GM12878 (cell line): ENCODE measurements at regions not wholly inside any gene's neighbourhood (a gene's known extent, or its start where the extent isn't known, plus 50 kb on each side); places are given as distances from the start of the nearest gene placed in this dataset.
"Not testable (repeated sequence)": the region's sequence is repeated elsewhere in the genome, so short reads cannot be mapped to it uniquely, and the experiment has no call there.

ENCODE experiments used
- ATAC-seq: fragments of 200-7000 bp; cut with Tn5 transposase; 3 replicates; pipeline ENCODE4 v1.9.1; 2020; ENCODE audit warnings: mild to moderate bottlenecking, moderate library complexity
- BruUV-seq: library from RNA; stranded (reverse); fragments of 400-500 nt; replicated peaks from 2 replicates; lab custom pipeline; 2021; lab: Mats Ljungman, UMichigan
- CTCF ChIA-PET: fragments of 300-600 bp; sonication (Branson Sonifier 250); formaldehyde crosslinking; extraction: SDS; loops from one replicate; lab custom pipeline; 2021; ENCODE audit warnings: inconsistent platforms; lab: Yijun Ruan, JAX
- POLR2A ChIA-PET: fragments of 350-600 bp; formaldehyde crosslinking; extraction: SDS; loops from one replicate; lab custom pipeline; 2021; ENCODE audit warnings: inconsistent platforms; lab: Charles Lee
- RAD21 ChIA-PET: fragments of 300-600 bp; sonication (Branson Sonifier 250); formaldehyde crosslinking; loops from one replicate; lab custom pipeline; 2023; ENCODE audit warnings: antibody characterized with exemption; ENCODE audit not compliant: unreplicated experiment; lab: Charles Lee
- SMC1A ChIA-PET: fragments of 300-600 bp; sonication (Branson Sonifier 250); formaldehyde crosslinking; loops from one replicate; lab custom pipeline; 2023; ENCODE audit not compliant: unreplicated experiment, uncharacterized antibody; lab: Charles Lee
- DNase-seq: peaks from one replicate; pipeline ENCODE4 v3.0.0-alpha.2; 2011; ENCODE audit warnings: low read depth, low spot score
- FAIRE-seq: peaks from 3 replicates; lab custom pipeline; 2011; peaks lifted over from hg19 to GRCh38; lab: Jason Lieb, UNC
- H2AFZ ChIP-seq: 2 replicates; pipeline ENCODE4 v1.6.0; 2011; ENCODE audit warnings: low read depth, low read length, control low read depth; ENCODE audit not compliant: control insufficient read depth
- H3K27ac ChIP-seq: 2 replicates; pipeline ENCODE4 v1.5.1; 2011; ENCODE audit warnings: control low read depth; ENCODE audit not compliant: control insufficient read depth, insufficient read depth
- H3K27me3 ChIP-seq, 2 experiments: replicated peaks in 1 of 2; 2 replicates each; pipeline versions ENCODE4 v1.6.0 to v1.6.1; 2011; ENCODE audit warnings: low read length in 1 of 2; ENCODE audit not compliant: control insufficient read depth in 2 of 2, insufficient read depth in 2 of 2
- H3K36me3 ChIP-seq, 2 experiments: 2 replicates each; pipeline ENCODE4 v1.5.1; 2011; ENCODE audit warnings: low read length in 1 of 2; ENCODE audit not compliant: control insufficient read depth in 2 of 2, insufficient read depth in 2 of 2
- H3K4me1 ChIP-seq: 2 replicates; pipeline ENCODE4 v1.6.1; 2011; ENCODE audit warnings: mild to moderate bottlenecking, low read length, moderate library complexity, mixed read lengths; ENCODE audit not compliant: control insufficient read depth, insufficient read depth
- H3K4me2 ChIP-seq: 2 replicates; pipeline ENCODE4 v1.6.0; 2011; ENCODE audit warnings: control low read depth; ENCODE audit not compliant: control insufficient read depth, insufficient read depth
- H3K4me3 ChIP-seq: fragments of 200-600 bp; sonication (generic); 2 replicates; pipeline ENCODE4 v1.5.1; 2016
- H3K79me2 ChIP-seq: 2 replicates; pipeline ENCODE4 v1.6.0; 2011; ENCODE audit warnings: low read length; ENCODE audit not compliant: control insufficient read depth, insufficient read depth
- H3K9ac ChIP-seq: 2 replicates; pipeline ENCODE4 v1.8.0; 2011; ENCODE audit warnings: low read length, control low read depth, mixed read lengths; ENCODE audit not compliant: control insufficient read depth, insufficient read depth
- H3K9me3 ChIP-seq: replicated peaks from 3 replicates; pipeline ENCODE4 v1.5.1; 2011; ENCODE audit warnings: mild to moderate bottlenecking, low read length; ENCODE audit not compliant: control insufficient read depth, insufficient read depth
- H4K20me1 ChIP-seq: 2 replicates; pipeline ENCODE4 v1.6.0; 2011; ENCODE audit not compliant: control insufficient read depth, insufficient read depth
- CBX3 ChIP-seq: fragments of 200-600 bp; sonication (generic); IDR thresholded peaks from 2 replicates; pipeline ENCODE4 v1.6.1; 2016; ENCODE audit warnings: low read depth, borderline replicate concordance
- CEBPB ChIP-seq, 2 experiments: fragments of 150-350 bp in 1 of 2; IDR thresholded peaks; 2 replicates each; pipeline ENCODE4 v1.6.1; 2012 to 2014; ENCODE audit warnings: low read depth in 2 of 2, low read length in 2 of 2, borderline replicate concordance in 1 of 2, inconsistent platforms in 1 of 2
- CREB1 ChIP-seq: IDR thresholded peaks from 2 replicates; pipeline ENCODE4 v1.6.1; 2012; ENCODE audit warnings: low read depth, mild to moderate bottlenecking, inconsistent platforms
- EZH2 ChIP-seq: IDR thresholded peaks from 2 replicates; pipeline ENCODE4 v1.6.1; 2012; ENCODE audit warnings: low read depth, mild to moderate bottlenecking, control low read depth, inconsistent platforms, low read length, borderline replicate concordance; ENCODE audit not compliant: control insufficient read depth
- FOXM1 ChIP-seq: IDR thresholded peaks from 2 replicates; pipeline ENCODE4 v1.6.1; 2012; ENCODE audit warnings: low read depth, mild to moderate bottlenecking, inconsistent platforms, low read length, moderate library complexity
- KAT2A ChIP-seq: conservative IDR thresholded peaks from 2 replicates; pipeline ENCODE4 v1.6.1; 2011; ENCODE audit warnings: low read depth, low read length; ENCODE audit not compliant: control insufficient read depth
- MAX ChIP-seq: IDR thresholded peaks from 2 replicates; pipeline ENCODE4 v1.6.1; 2012; ENCODE audit warnings: low read depth, low read length, improper control_type of control experiment
- MTA3 ChIP-seq: IDR thresholded peaks from 2 replicates; pipeline ENCODE4 v1.6.1; 2012; ENCODE audit warnings: low read length, inconsistent platforms, borderline replicate concordance
- MYB ChIP-seq: fragments of 150-350 bp; IDR thresholded peaks from 2 replicates; pipeline ENCODE4 v1.6.1; 2014; ENCODE audit warnings: mild to moderate bottlenecking, low read depth, low read length, borderline replicate concordance
- NR2F1 ChIP-seq: fragments of 450-650 bp; conservative IDR thresholded peaks from 2 replicates; pipeline ENCODE4 v1.6.1; 2017; ENCODE audit warnings: mild to moderate bottlenecking
- NRF1 ChIP-seq: conservative IDR thresholded peaks from 2 replicates; pipeline ENCODE4 v1.6.1; 2011; ENCODE audit warnings: mild to moderate bottlenecking, low read depth, low read length, improper control_type of control experiment
- RAD51 ChIP-seq: fragments of 450-650 bp; IDR thresholded peaks from 2 replicates; pipeline ENCODE4 v1.6.1; 2016; ENCODE audit warnings: moderate library complexity, mild to moderate bottlenecking, inconsistent platforms
- RCOR1 ChIP-seq: conservative IDR thresholded peaks from 2 replicates; pipeline ENCODE4 v1.6.1; 2012; ENCODE audit warnings: low read depth, low read length, improper control_type of control experiment
- SMARCA5 ChIP-seq: fragments of 450-650 bp; IDR thresholded peaks from 2 replicates; pipeline ENCODE4 v1.6.1; 2017; ENCODE audit warnings: mild to moderate bottlenecking
- SUZ12 ChIP-seq: fragments of 200-600 bp; sonication (generic); IDR thresholded peaks from one replicate; pipeline ENCODE4 v1.6.1; 2018; ENCODE audit warnings: antibody characterized with exemption, mild to moderate bottlenecking; ENCODE audit not compliant: unreplicated experiment
- USF1 ChIP-seq: IDR thresholded peaks from 2 replicates; pipeline ENCODE4 v1.6.1; 2011; ENCODE audit warnings: borderline replicate concordance, low read depth, mild to moderate bottlenecking, moderate library complexity, mixed read lengths, low read length; ENCODE audit not compliant: insufficient read depth; ENCODE audit errors: extremely low read length
- WGBS: methylation state at CpG from one replicate; pipeline ENCODE4 v1.1.6; 2016; ENCODE audit warnings: low lambda C conversion rate; ENCODE audit not compliant: insufficient replicate concordance, insufficient coverage; ENCODE audit errors: missing lambda C conversion rate; 5-methylcytosine and 5-hydroxymethylcytosine counted together
- in situ Hi-C: fragments of 300-500 bp; cut with MboI; formaldehyde crosslinking; loops from 9 replicates; pipeline ENCODE4 v1.14.3; 2018; ENCODE audit warnings: mixed read lengths
- intact Hi-C: fragments of 100-400 bp; cut with micrococcal nuclease; formaldehyde crosslinking; loops from one replicate; pipeline ENCODE4 v1.14.2; 2022; ENCODE audit not compliant: unreplicated experiment

GRCh38 chr3:109396806-109397205 is 59.5 kb upstream of the DPPA4 start (continued):
- TF ChIP-seq NR2F1 (no peak), CEBPB (IDR thresholded peaks at IDR 0.05; ENCODE audit: borderline replicate concordance in 1 of 2, low read depth in 2 of 2, low read length in 2 of 2) (no peak), CBX3 (no peak), MYB (no peak), MAX (no peak), RCOR1 (no peak)

- FAIRE-seq, H4K20me1 ChIP-seq, in situ Hi-C loops, intact Hi-C loops, H3K36me3 ChIP-seq, BruUV-seq, CTCF ChIA-PET, DNase-seq, POLR2A ChIA-PET, H2AFZ ChIP-seq, H3K4me3 ChIP-seq, H3K4me1 ChIP-seq, H3K4me2 ChIP-seq, SMC1A ChIA-PET, H3K27me3 ChIP-seq, H3K27ac ChIP-seq, H3K79me2 ChIP-seq, H3K9ac ChIP-seq, H3K9me3 ChIP-seq, RAD21 ChIA-PET: not testable (repeated sequence)
- ATAC-seq, result peak; percentile 21
- WGBS, result 49% methylated on average over 10 of the region's 10 CpGs
Measured at GRCh38 chr3:109393728-109394127, 56.4 kb upstream of the DPPA4 start.

GRCh38 chr3:109392293-109392692 is 54.9 kb upstream of the DPPA4 start:
- CTCF ChIA-PET, result no interaction called here

More at GRCh38 chr3:109392293-109392692, 54.9 kb upstream of the DPPA4 start:
- H3K4me2 ChIP-seq, result no peak overlapping the region
- H3K27ac ChIP-seq, result no peak overlapping the region
- FAIRE-seq, result no peak
- DNase-seq, result no peak
- no peaks in the 10 kb centered on the region for H3K9me3 ChIP-seq
- no peaks in the 10 kb centered on the region for H3K36me3 ChIP-seq
- H2AFZ ChIP-seq, result no peak overlapping the region
- no peak for ATAC-seq
- H3K9ac ChIP-seq, result no peak overlapping the region
- no peak overlapping the region for H3K4me3 ChIP-seq
- intact Hi-C loops (no loop called here), in situ Hi-C loops (no loop called here)
- WGBS, result 55% methylated on average over 3 of the region's 3 CpGs
- no peaks in the 10 kb centered on the region for H4K20me1 ChIP-seq
- BruUV-seq, result no TSS peak
- TF ChIP-seq RAD51 (no peak), USF1 (no peak), NRF1 (no peak), EZH2 (no peak), MTA3 (no peak), FOXM1 (no peak), SMARCA5 (no peak), SUZ12 (no peak), KAT2A (no peak), CREB1 (no peak)
- H3K27me3 ChIP-seq, result no peaks in the 10 kb centered on the region
- SMC1A ChIA-PET, result no interaction called here
- RAD21 ChIA-PET, result no interaction called here
- no peaks in the 10 kb centered on the region for H3K79me2 ChIP-seq
- no peaks in the 10 kb centered on the region for H3K4me1 ChIP-seq
- POLR2A ChIA-PET, result no interaction called here
